T-helper 1 cell (primary cell): ENCODE measurements at regions not wholly inside any gene's neighbourhood (a gene's known extent, or its start where the extent isn't known, plus 50 kb on each side); places are given as distances from the start of the nearest gene placed in this dataset.
"Not testable (repeated sequence)": the region's sequence is repeated elsewhere in the genome, so short reads cannot be mapped to it uniquely, and the experiment has no call there.

Experiments used
- DNase-seq, 5 donors: peaks; one replicate each; pipeline ENCODE4 v3.0.0-alpha.2; 2012 to 2020

GRCh38 chr10:133019651-133020050, 68.1 kb upstream of the ADGRA1 start:
- DNase-seq: no peak

GRCh38 chr10:133019191-133019590, 68.5 kb upstream of the ADGRA1 start:
- DNase-seq: no peak

GRCh38 chr10:133018491-133018890, 69.2 kb upstream of the ADGRA1 start:
- no peak for DNase-seq

GRCh38 chr10:133017203-133017601, 70.5 kb upstream of the ADGRA1 start:
- no peak for DNase-seq

GRCh38 chr10:133016493-133017202, 71.1 kb upstream of the ADGRA1 start:
- DNase-seq: no peak

GRCh38 chr10:133015816-133016462, 71.8 kb upstream of the ADGRA1 start:
- no peak for DNase-seq

GRCh38 chr10:133015321-133015720, 72.4 kb upstream of the ADGRA1 start:
- no peak for DNase-seq

- no peak for DNase-seq
Measured at GRCh38 chr10:133014416-133015210, 72.2 kb upstream of the CFAP46 start.

GRCh38 chr10:133013463-133013862, 71.1 kb upstream of the CFAP46 start:
- DNase-seq: no peak

GRCh38 chr10:133012573-133013359, 70.4 kb upstream of the CFAP46 start:
- no peak for DNase-seq

- DNase-seq: no peak
Measured at GRCh38 chr10:133011882-133012281, 69.5 kb upstream of the CFAP46 start.

- DNase-seq: not testable (repeated sequence)
Measured at GRCh38 chr10:133011393-133011792, 69.0 kb upstream of the CFAP46 start.

- not testable (repeated sequence) for DNase-seq
Measured at GRCh38 chr10:133010843-133011179, 68.4 kb upstream of the CFAP46 start.

- peak in 1 of 5 donors; percentile 6 for DNase-seq
Measured at GRCh38 chr10:133010095-133010842, 67.9 kb upstream of the CFAP46 start.

GRCh38 chr10:133009218-133009950, 67.0 kb upstream of the CFAP46 start:
- DNase-seq: no peak

GRCh38 chr10:133008736-133009135, 66.4 kb upstream of the CFAP46 start:
- no peak for DNase-seq

- DNase-seq: no peak
Measured at GRCh38 chr10:133008196-133008595, 65.8 kb upstream of the CFAP46 start.

GRCh38 chr10:133007360-133007858, 65.0 kb upstream of the CFAP46 start:
- no peak for DNase-seq

- no peak for DNase-seq
Measured at GRCh38 chr10:133006806-133007205, 64.4 kb upstream of the CFAP46 start.

- DNase-seq: no peak
Measured at GRCh38 chr10:133006202-133006601, 63.8 kb upstream of the CFAP46 start.

- no peak for DNase-seq
Measured at GRCh38 chr10:133004478-133004877, 62.1 kb upstream of the CFAP46 start.
